HG02870 (cell line): ENCODE measurements at regions not wholly inside any gene's neighbourhood (a gene's known extent, or its start where the extent isn't known, plus 50 kb on each side); places are given as distances from the start of the nearest gene placed in this dataset.

Source experiments
- ATAC-seq: cut with Tn5 transposase; IDR thresholded peaks from one replicate; pipeline ENCODE4 v1.9.1; 2021; ENCODE audit warnings: mild to moderate bottlenecking, moderate library complexity; ENCODE audit not compliant: unreplicated experiment

DNA sequence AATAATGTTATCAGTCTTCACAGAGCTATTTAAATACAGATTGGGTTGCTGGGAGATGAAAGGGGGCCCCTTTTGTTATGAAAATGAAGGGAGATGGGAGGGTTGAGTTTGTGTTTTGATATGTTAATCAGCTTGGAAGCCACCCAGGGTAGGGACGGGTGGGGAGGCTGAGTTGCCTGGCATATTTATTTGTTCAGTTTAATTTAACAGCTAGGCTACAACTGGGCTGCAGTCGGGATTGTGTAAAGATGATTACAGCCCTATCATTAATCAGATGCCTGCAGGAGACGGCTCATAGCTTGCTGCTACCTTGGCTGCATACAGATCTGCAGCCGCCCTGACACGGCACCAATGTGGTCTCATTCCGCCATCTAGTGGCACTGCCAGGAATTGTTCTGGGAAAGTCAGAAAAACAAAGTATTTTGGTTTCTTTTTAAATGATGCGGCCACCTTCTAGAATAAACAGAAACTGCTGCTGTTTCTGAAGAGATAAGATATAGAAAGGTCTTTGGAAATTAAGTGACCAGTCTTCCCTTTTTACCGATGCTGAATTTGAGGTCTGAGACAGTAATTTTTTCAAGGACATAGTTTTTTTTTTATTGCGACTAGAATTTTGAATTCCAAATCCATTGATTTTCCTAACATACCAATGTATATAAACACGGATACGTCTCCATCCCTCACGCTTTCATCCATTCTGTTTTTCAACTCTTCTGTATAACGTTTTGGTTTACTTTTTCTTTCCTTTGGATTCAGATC is 458.0 kb upstream of the ASIC2 start:
- ATAC-seq, result no peak

DNA sequence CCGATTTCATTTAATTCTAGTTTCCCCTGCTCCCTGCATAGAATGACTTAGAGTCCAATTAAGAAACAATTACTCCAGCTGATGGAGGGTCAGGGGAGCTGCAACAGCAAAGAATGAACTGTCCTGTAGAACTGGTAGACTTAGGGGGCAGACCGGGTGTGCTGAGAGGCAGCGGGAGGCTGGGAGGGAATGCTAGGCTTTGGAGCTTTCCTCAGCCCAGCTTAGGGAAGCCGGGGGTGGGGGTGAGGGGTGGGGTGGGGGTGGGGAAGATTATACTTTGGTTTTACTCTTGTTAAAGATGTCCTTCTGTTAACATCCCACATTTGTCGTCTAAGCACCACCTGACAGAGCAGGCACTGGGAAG is 458.6 kb upstream of the ASIC2 start:
- no peak for ATAC-seq

DNA sequence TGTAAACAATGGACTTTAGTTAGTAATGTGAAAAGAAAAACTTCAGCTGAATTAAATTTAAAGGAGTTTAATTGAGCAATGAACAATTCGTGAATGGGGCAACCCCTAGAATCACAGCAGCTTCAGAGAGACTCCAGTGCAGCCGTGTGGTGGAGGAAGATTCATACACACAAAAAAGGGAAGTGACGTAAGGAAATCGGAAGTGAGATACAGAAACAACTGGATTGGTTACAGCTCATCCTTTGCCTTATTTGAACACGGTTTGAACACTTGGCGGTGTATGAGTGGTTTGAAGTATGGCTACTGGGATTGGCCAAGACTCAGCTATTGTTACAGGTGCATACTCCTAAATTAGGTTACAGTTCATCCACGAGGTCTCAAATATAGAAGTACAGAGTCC is 460.4 kb upstream of the ASIC2 start:
- no peak for ATAC-seq

- ATAC-seq, result no peak
Observed at GRCh38 chr17:33756021-33756420, 462.9 kb upstream of the ASIC2 start.

DNA sequence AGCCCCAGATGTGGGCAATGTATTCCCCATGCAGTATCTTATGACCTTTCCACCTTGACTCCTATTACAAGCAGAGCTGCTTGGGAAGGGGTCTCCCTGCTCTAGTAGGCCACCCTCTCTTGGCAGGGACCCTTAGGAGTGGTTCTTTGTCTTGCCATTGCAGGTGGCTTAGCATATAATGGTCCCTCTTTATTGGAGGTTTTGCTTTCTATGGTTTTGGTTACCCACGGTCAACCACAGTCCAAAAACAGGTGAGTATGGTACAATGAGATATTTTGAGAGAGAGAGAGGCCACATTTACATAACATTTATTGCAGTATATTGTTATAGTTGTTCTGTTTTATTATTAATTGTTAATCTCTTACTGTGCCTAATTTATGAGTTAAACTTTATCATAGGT is 472.8 kb upstream of the ASIC2 start:
- no peak for ATAC-seq

DNA sequence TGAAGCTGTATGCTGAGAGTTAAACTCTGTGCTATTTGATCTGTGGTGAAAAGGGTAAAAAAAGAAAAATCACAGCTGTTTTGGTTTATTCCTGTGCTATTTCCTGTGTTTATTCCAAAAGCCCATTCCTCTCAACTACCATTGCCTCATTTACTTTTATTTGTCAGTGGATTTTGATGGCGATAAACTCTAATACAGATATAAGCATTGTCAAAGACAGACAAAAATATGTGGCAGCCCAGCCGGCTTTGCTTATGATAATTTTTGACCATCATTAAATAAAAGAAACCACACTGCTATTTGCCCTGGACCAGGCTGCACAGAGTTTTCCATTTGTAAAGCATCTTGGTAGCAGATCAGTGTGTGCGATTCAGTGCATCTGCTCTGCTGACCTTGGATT is 473.6 kb upstream of the ASIC2 start:
- ATAC-seq, result no peak

DNA sequence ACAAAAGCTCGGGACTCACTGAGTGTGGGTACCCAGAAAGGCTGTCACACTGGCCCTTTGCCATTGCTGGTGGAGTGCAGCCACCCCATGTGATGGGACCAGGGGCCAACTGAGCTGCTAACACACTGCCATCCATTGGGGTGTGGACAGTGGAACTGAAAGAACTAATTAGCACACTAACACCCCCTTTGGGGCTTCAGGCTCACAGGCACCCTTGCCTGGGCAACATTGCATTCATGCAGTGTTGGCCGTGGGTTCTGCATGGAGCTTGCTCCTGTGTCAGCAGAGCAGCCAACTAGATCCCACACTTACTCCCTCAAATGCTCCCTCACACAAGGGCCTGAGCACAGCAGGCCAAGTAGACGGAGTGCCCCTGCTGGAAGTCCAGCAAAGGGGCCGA is 476.0 kb upstream of the ASIC2 start:
- ATAC-seq, result no peak

DNA sequence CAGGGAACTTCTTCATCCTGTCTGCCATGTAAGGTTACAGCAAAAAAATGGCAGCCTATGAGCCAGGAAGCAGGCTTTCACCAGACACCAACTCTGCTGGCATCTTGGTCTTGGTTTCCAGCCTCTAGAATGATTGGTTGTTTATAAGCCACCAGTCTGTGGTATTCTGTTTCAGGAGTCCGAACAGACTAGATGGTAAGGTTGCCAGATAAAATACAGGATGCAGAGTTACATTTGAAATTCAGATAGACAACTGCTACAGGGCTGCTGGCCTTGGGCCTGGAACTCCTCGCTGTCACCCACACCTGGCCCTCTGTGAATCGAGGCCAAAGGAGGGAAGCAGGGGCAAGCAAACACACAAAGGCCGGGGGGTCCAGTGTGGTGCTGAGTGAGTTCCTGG is 478.8 kb upstream of the CCL2 start:
- no peak for ATAC-seq

DNA sequence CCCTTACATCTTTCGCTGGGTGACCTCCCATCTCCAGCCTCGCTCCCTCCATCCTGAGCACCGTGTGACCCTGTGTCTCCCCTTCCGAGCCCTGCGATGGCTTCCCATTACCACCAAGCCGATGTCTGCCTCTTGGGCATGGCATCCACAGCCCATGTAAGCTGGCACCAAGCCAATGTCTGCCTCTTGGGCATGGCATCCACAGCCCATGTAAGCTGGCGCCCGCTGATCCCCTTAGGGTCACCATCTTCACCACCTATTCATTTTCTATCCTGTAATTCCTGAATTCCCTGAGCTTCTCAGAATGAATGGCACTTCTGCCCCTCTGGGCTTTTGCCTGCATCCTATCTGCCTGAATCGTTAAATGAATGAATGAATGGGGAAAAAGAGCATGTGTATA is 478.2 kb upstream of the CCL2 start:
- ATAC-seq, result no peak

- ATAC-seq, result no peak
Observed at GRCh38 chr17:33777674-33778073, 477.4 kb upstream of the CCL2 start.

- no peak for ATAC-seq
Observed at GRCh38 chr17:33778505-33779233, 476.4 kb upstream of the CCL2 start.

DNA sequence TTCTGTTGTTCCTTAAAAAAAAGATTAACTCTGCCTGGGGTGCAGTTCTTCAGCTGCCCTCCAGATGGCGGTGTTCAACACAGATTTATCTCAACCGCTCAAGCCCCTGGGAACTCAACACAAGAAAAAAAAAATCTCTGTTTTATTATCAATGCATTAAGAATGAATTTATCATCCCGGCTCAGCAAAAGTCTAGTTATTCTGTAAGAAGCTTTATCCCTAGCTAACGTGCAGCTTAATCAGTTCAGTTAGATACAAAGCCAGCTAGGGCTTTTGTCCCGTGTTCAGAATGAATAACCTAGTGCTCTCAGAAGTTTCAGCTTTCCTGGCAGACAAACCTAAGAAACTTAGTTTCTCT is 475.9 kb upstream of the CCL2 start:
- ATAC-seq, result no peak

- ATAC-seq, result no peak
Observed at GRCh38 chr17:33785281-33785680, 469.8 kb upstream of the CCL2 start.

GRCh38 chr17:33786478-33786877 is 468.6 kb upstream of the CCL2 start:
- no peak for ATAC-seq

- no peak for ATAC-seq
Observed at GRCh38 chr17:33789658-33790057, 465.4 kb upstream of the CCL2 start.

DNA sequence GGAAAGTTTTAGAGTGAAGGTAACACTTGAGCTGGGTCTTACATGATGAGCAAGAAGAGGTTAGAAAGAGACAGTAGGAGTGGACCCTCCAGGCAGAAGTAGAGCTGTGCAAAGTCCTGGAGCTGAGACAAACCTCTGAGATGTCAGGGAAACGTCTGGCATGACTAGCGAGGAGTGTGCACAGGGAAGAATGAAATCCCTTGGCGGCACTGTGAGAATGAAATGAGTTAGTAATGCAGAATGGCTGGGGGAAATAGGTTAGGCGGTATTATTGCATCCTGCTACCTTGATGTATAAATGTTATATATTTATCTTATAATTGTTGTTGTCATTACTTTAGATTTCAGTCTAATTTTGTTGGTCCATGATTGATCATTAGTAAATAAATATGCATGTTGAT is 457.9 kb upstream of the CCL2 start:
- ATAC-seq, result no peak

- no peak for ATAC-seq
Observed at GRCh38 chr17:33798308-33798707, 456.8 kb upstream of the CCL2 start.

GRCh38 chr17:33802349-33803198 is 452.5 kb upstream of the CCL2 start:
- ATAC-seq, result no peak

DNA sequence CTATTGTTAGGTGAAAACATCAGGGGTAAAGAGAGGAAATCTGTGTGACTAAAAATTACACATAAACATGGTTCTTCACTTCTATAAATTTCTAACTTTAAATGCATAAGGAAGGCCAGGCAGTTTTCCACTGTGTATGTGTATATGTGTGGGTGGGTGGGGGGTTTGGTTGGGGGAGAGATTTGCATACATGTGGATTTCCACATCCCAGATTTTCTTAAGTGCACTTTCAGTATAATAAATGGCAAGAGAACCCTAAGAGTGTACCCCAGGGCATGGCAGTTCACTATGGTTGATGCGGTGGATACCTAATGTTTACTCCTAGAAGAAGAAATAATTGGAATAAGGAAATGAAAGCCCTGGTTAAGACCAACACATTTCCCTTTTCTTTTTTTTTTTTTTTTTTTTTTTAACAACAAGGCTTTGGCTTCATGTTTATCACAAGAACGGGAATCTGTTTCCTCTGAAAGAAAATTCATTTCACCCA is 451.8 kb upstream of the CCL2 start:
- ATAC-seq, result no peak

DNA sequence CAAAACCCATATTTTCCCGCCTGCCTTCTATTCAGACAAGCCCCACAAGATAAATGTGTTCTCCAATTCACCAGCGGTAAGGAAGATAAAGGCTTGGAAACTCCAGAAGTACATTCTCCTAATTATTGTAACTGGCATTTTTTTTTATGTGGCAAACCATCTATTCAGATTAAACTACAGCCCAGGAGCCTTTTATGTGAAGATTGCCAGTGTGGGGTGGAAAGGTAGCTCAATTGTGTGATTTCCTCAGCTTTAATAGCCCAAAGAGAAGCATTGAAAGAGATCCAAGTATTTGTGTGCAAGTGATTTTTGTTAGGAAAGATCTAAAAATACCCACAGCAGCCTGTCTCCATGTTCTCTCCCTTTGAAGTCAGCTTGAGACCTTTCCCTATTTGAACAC is 451.4 kb upstream of the CCL2 start:
- no peak for ATAC-seq

GRCh38 chr17:33804401-33804800 is 450.7 kb upstream of the CCL2 start:
- no peak for ATAC-seq

DNA sequence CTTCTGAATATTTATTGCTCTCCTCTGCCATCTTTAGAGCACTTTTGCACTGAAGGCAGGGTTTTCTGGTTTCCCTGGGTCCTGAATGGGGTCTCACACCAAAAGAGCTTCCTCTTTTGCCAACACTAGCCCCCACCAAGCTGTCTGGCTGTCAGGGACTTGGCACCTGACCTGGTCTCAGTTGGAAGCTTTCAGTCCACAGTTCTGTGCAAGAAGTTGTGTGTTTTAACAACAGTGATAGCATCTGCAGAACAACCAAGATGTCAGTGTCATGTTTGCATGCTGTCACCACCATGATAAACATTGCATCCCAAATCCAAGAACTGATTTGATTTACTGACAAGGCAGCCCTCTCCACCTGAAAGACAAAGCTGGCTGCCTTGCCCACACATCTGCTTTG is 448.5 kb upstream of the CCL2 start:
- ATAC-seq, result no peak
